ENCODE measurements at regions not wholly inside any gene's neighbourhood (a gene's known extent, or its start where the extent isn't known, plus 50 kb on each side); places are given as distances from the start of the nearest gene placed in this dataset.

- no peak overlapping the region for H3K23ac ChIP-seq (ENCODE audit: low read depth, low read length)
- H2AK5ac ChIP-seq (ENCODE audit: low read depth, low read length) = no peak overlapping the region
- no peak overlapping the region for H2BK120ac ChIP-seq (ENCODE audit: low read depth, low read length)
- no peak overlapping the region for H2AK9ac ChIP-seq (replicated peaks; ENCODE audit: low read depth, low read length, poor library complexity)
- peaks cover 19% of the 10 kb centered on the region for H3K27me3 ChIP-seq (ENCODE audit: control insufficient read depth, insufficient read depth, low read length)
- H3K9me3 ChIP-seq (ENCODE audit: control insufficient read depth, insufficient read depth, low read length) = peaks cover 2% of the 10 kb centered on the region; the same call in 1 of the 2 replicates
- H2AFZ ChIP-seq (replicated peaks; ENCODE audit: low read length, poor library complexity) = no peak overlapping the region
- in situ Hi-C loops (cut with MboI; ENCODE audit: low sequenced_read_pairs) = no loop called here
- no peak overlapping the region for H3K4me2 ChIP-seq (ENCODE audit: low read depth, low read length)
- H3K4me3 ChIP-seq (ENCODE audit: insufficient read depth, low read depth, low read length) = no peak overlapping the region
- H4K5ac ChIP-seq (ENCODE audit: low read depth, low read length) = no peak overlapping the region
- WGBS, 2 experiments (ENCODE audit: extremely low coverage in 2 of 2, insufficient read length in 1 of 2) = no CpG with 5 or more reads among the region's 4 CpGs
- DNase-seq (no peak), ATAC-seq (ENCODE audit: low read depth) (no peak)
- no peak overlapping the region for H2BK20ac ChIP-seq (ENCODE audit: low read depth, low read length)
- H2BK5ac ChIP-seq (ENCODE audit: low read depth, low read length, poor library complexity, severe bottlenecking) = no peak overlapping the region
- H3K4me1 ChIP-seq (ENCODE audit: control insufficient read depth, insufficient read depth, low read length) = no peaks in the 10 kb centered on the region
- no peaks in the 10 kb centered on the region for H3K79me1 ChIP-seq (ENCODE audit: low read depth in 1 of 2, low read length in 2 of 2)
- no peak overlapping the region for H2BK15ac ChIP-seq (ENCODE audit: low read depth, low read length)
- H3K27ac ChIP-seq (ENCODE audit: insufficient read depth, low read length) = no peak overlapping the region
- H4K91ac ChIP-seq (ENCODE audit: insufficient read depth, low read depth, low read length) = no peak overlapping the region
- no peak overlapping the region for H3K14ac ChIP-seq (replicated peaks; ENCODE audit: low read depth, low read length)
- H3K18ac ChIP-seq (ENCODE audit: low read depth, low read length) = no peak overlapping the region
- ChIA-PET CTCF (no interaction called here), POLR2A (ENCODE audit: unreplicated experiment) (no interaction called here)
- H4K8ac ChIP-seq (ENCODE audit: low read depth in 2 of 2, low read length in 2 of 2) = no peak overlapping the region
- H3K36me3 ChIP-seq (ENCODE audit: control insufficient read depth, insufficient read depth, low read length) = no peaks in the 10 kb centered on the region
- intact Hi-C loops (cut with micrococcal nuclease) = no loop called here
- H4K20me1 ChIP-seq (ENCODE audit: insufficient read depth, low read length) = no peaks in the 10 kb centered on the region
- no TSS peak for BruUV-seq (replicated peaks)
- no peak for TF ChIP-seq RCOR1 (IDR thresholded peaks at IDR 0.05; ENCODE audit: insufficient replicate concordance, low read length)
- TF ChIP-seq CHD1 (IDR thresholded peaks at IDR 0.05; ENCODE audit: low read depth, low read length) = no peak
- no peak for TF ChIP-seq RAD21 (IDR thresholded peaks at IDR 0.05; ENCODE audit: low read length)
- TF ChIP-seq MXI1 (IDR thresholded peaks at IDR 0.05; ENCODE audit: borderline replicate concordance, low read depth, low read length) = no peak
- TF ChIP-seq POLR2A (IDR thresholded peaks at IDR 0.05; ENCODE audit: low read depth, low read length) = no peak
- no peak for TF ChIP-seq MAZ (IDR thresholded peaks at IDR 0.05; ENCODE audit: borderline replicate concordance, low read depth, low read length)
- no peak for TF ChIP-seq MAFK (IDR thresholded peaks at IDR 0.05; ENCODE audit: low read depth, low read length)
- no peak for TF ChIP-seq SMC3 (IDR thresholded peaks at IDR 0.05; ENCODE audit: low read depth, low read length)
- TF ChIP-seq RFX5 (IDR thresholded peaks at IDR 0.05; ENCODE audit: low read depth, low read length) = no peak
- no peak overlapping the region for H3K56ac ChIP-seq (ENCODE audit: extremely low read depth, insufficient read depth, low read length)
- dilution Hi-C loops (cut with HindIII; ENCODE audit: low sequenced_read_pairs, unreplicated experiment) = no loop called here
- no peaks in the 10 kb centered on the region for H3K9me1 ChIP-seq (ENCODE audit: insufficient read depth, low read length)
- H3K9ac ChIP-seq (ENCODE audit: low read depth, low read length) = no peak overlapping the region
- H3K4ac ChIP-seq (ENCODE audit: low read depth, low read length) = no peak overlapping the region
Observed at GRCh38 chr14:22151121-22151520, 437.9 kb downstream of the DAD1 start.

All from IMR-90 (cell line).